ENCODE measurements at regions not wholly inside any gene's neighbourhood (a gene's known extent, or its start where the extent isn't known, plus 50 kb on each side); places are given as distances from the start of the nearest gene placed in this dataset.

GRCh38 chr1:34363447-34363846, 186.7 kb downstream of the C1orf94 start:
- Histone ChIP-seq H3K27ac (ENCODE audit: low read length) (no peak overlapping the region), H3K4me3 (ENCODE audit: low read depth in 1 of 2, low read length in 2 of 2) (no peak overlapping the region), H3K27me3 (ENCODE audit: insufficient read depth, low read length, poor library complexity) (no peaks in the 10 kb centered on the region), H4K20me1 (ENCODE audit: insufficient read depth, low read length) (no peaks in the 10 kb centered on the region), H3K79me2 (ENCODE audit: insufficient read depth, low read length) (no peaks in the 10 kb centered on the region), H3K4me1 (ENCODE audit: insufficient read depth, low read length) (no peaks in the 10 kb centered on the region), H3K9me3 (ENCODE audit: insufficient read depth, low read length, severe bottlenecking) (no peaks in the 10 kb centered on the region), H2AFZ (ENCODE audit: low read depth, low read length) (no peak overlapping the region), H3K4me2 (ENCODE audit: insufficient read depth, low read length) (no peak overlapping the region), H3K36me3 (ENCODE audit: insufficient read depth, low read length) (no peaks in the 10 kb centered on the region), H3K9ac (ENCODE audit: low read depth, low read length) (no peak overlapping the region)
- TF ChIP-seq EZH2 (IDR thresholded peaks at IDR 0.05; ENCODE audit: borderline replicate concordance, low read depth, low read length, severe bottlenecking) (no peak), CTCF (IDR thresholded peaks at IDR 0.05; ENCODE audit: borderline replicate concordance, extremely low read depth, low read length, poor library complexity, severe bottlenecking) (no peak)
- DNase-seq (no peak), ATAC-seq (ENCODE audit: insufficient read depth, low read depth) (no peak)

- no peaks in the 10 kb centered on the region for H3K36me3 ChIP-seq (ENCODE audit: insufficient read depth, low read length)
- no peaks in the 10 kb centered on the region for H3K9me3 ChIP-seq (ENCODE audit: insufficient read depth, low read length, severe bottlenecking)
- H3K27ac ChIP-seq (ENCODE audit: low read length) = no peak overlapping the region
- DNase-seq = no peak
- no peak overlapping the region for H3K9ac ChIP-seq (ENCODE audit: low read depth, low read length)
- TF ChIP-seq EZH2 (IDR thresholded peaks at IDR 0.05; ENCODE audit: borderline replicate concordance, low read depth, low read length, severe bottlenecking) = no peak
- TF ChIP-seq CTCF (IDR thresholded peaks at IDR 0.05; ENCODE audit: borderline replicate concordance, extremely low read depth, low read length, poor library complexity, severe bottlenecking) = no peak
- no peak overlapping the region for H2AFZ ChIP-seq (ENCODE audit: low read depth, low read length)
- no peak for ATAC-seq (ENCODE audit: insufficient read depth, low read depth)
- no peaks in the 10 kb centered on the region; the same call in 1 of the 2 replicates for H4K20me1 ChIP-seq (ENCODE audit: insufficient read depth, low read length)
- no peaks in the 10 kb centered on the region for H3K27me3 ChIP-seq (ENCODE audit: insufficient read depth, low read length, poor library complexity)
- H3K79me2 ChIP-seq (ENCODE audit: insufficient read depth, low read length) = no peaks in the 10 kb centered on the region
- H3K4me2 ChIP-seq (ENCODE audit: insufficient read depth, low read length) = no peak overlapping the region
- no peak overlapping the region for H3K4me3 ChIP-seq (ENCODE audit: low read depth in 1 of 2, low read length in 2 of 2)
- H3K4me1 ChIP-seq (ENCODE audit: insufficient read depth, low read length) = no peaks in the 10 kb centered on the region
Measured at GRCh38 chr1:34363915-34364314, 187.2 kb downstream of the C1orf94 start.

- Histone ChIP-seq H3K27ac (ENCODE audit: low read length) (no peak overlapping the region), H3K36me3 (ENCODE audit: insufficient read depth, low read length) (no peaks in the 10 kb centered on the region), H3K4me2 (ENCODE audit: insufficient read depth, low read length) (no peak overlapping the region), H3K4me3 (ENCODE audit: low read depth in 1 of 2, low read length in 2 of 2) (no peak overlapping the region), H3K4me1 (ENCODE audit: insufficient read depth, low read length) (no peaks in the 10 kb centered on the region), H3K9ac (ENCODE audit: low read depth, low read length) (no peak overlapping the region), H2AFZ (ENCODE audit: low read depth, low read length) (no peak overlapping the region), H4K20me1 (ENCODE audit: insufficient read depth, low read length) (no peaks in the 10 kb centered on the region; the same call in 1 of the 2 replicates), H3K27me3 (ENCODE audit: insufficient read depth, low read length, poor library complexity) (no peaks in the 10 kb centered on the region), H3K79me2 (ENCODE audit: insufficient read depth, low read length) (no peaks in the 10 kb centered on the region), H3K9me3 (ENCODE audit: insufficient read depth, low read length, severe bottlenecking) (no peaks in the 10 kb centered on the region)
- DNase-seq (no peak), ATAC-seq (ENCODE audit: insufficient read depth, low read depth) (no peak)
- TF ChIP-seq CTCF (IDR thresholded peaks at IDR 0.05; ENCODE audit: borderline replicate concordance, extremely low read depth, low read length, poor library complexity, severe bottlenecking) (no peak), EZH2 (IDR thresholded peaks at IDR 0.05; ENCODE audit: borderline replicate concordance, low read depth, low read length, severe bottlenecking) (no peak)
Measured at GRCh38 chr1:34364376-34364775, 187.7 kb downstream of the C1orf94 start.

DNA sequence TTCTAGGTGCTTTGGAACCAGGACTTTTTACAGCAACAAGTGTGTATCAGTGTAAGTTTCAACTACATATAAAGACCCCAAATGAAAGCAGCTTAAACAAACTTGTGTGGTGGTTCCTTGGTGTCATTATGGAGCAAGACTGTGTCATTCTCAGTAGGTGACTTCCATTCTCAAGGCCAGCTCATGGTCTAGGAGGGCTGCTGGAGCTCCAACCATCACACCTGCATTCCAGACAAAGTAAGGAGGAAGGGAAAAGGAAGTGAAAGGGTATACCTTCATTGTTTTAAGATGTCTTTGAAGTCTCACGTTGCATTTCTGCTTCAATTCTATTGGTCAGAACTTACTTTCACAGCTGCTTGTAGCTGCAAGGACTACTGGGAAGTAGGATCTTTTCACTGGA, 188.6 kb downstream of the C1orf94 start:
- Histone ChIP-seq H3K27ac (ENCODE audit: low read length) (no peak overlapping the region), H3K9me3 (ENCODE audit: insufficient read depth, low read length, severe bottlenecking) (no peaks in the 10 kb centered on the region), H3K9ac (ENCODE audit: low read depth, low read length) (no peak overlapping the region), H3K79me2 (ENCODE audit: insufficient read depth, low read length) (no peaks in the 10 kb centered on the region), H3K4me1 (ENCODE audit: insufficient read depth, low read length) (no peaks in the 10 kb centered on the region), H3K27me3 (ENCODE audit: insufficient read depth, low read length, poor library complexity) (no peaks in the 10 kb centered on the region), H3K36me3 (ENCODE audit: insufficient read depth, low read length) (no peaks in the 10 kb centered on the region), H3K4me2 (ENCODE audit: insufficient read depth, low read length) (no peak overlapping the region), H4K20me1 (ENCODE audit: insufficient read depth, low read length) (no peaks in the 10 kb centered on the region; the same call in 1 of the 2 replicates), H2AFZ (ENCODE audit: low read depth, low read length) (no peak overlapping the region), H3K4me3 (ENCODE audit: low read depth in 1 of 2, low read length in 2 of 2) (no peak overlapping the region)
- ATAC-seq (ENCODE audit: insufficient read depth, low read depth) (no peak), DNase-seq (no peak)
- TF ChIP-seq CTCF (IDR thresholded peaks at IDR 0.05; ENCODE audit: borderline replicate concordance, extremely low read depth, low read length, poor library complexity, severe bottlenecking) (no peak), EZH2 (IDR thresholded peaks at IDR 0.05; ENCODE audit: borderline replicate concordance, low read depth, low read length, severe bottlenecking) (no peak)

All from DND-41 (cell line).